NCI-H2171 (cell line): ENCODE measurements at regions not wholly inside any gene's neighbourhood (a gene's known extent, or its start where the extent isn't known, plus 50 kb on each side); places are given as distances from the start of the nearest gene placed in this dataset.
"Not testable (repeated sequence)": the region's sequence is repeated elsewhere in the genome, so short reads cannot be mapped to it uniquely, and the experiment has no call there.

Experiments used
- DNase-seq: peaks from one replicate; lab custom pipeline; 2025; lab: John Stamatoyannopoulos, UW

- no peak for DNase-seq
Observed at GRCh38 chrX:112577146-112577545, 102.6 kb downstream of the LHFPL1 start.

DNA sequence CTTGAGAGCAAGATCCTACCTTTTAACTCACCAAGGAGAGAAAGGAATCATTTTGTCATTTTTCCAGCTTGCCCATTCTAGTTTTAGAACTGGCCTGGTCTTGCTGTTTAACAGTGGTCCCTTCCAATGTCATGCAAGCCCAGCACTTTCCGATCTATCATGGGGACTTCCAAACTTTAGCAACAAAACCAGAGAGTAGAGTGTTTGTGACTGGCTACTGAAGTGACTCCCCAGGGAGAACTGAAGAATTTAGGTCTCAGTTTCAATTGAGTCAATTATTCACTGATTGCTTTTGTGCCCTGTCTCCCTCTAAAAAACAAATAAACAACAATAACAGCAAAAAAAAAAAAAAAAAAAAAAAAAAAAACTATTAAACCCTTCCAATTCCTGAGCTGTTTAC lies 108.3 kb downstream of the LHFPL1 start:
- no peak for DNase-seq

DNA sequence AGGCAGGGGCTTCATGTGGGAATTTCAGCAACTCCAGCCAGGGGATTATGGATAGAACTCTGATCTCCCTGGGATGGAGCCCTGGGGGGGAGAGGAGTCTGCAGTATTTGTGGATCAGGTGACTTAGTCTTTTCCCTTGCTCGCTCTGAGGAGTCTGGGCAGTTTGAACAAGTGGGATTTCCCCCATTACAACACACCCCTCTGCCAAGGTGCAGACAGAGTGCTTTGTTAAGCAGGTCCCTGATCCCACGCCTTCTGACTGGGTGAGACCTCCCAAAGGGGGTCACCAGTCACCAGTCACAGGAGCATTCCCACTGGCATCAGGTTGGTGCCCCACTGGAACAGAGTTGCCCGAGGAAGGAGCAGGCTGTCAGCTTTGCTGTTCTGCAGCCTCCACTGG lies 123.9 kb downstream of the LHFPL1 start:
- no peak for DNase-seq

DNA sequence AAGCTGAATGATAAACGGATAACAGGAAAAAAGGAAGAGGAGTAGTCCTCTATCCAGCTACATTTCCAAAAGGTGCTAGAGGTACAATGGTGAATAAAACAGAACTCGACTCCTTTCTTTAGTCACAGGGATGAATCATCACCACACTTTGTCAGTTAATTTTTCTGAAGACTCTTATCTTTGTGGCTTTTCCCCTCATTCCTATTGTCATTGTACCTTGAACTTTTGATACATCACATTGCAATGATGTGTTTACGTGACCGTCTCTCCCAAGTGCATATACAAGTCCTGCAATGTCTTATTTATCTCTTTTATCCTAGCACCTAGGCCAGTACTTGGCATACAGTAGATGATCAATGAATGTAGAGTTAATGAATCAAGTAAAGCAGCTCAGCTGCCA lies 134.7 kb downstream of the LHFPL1 start:
- no peak for DNase-seq

DNA sequence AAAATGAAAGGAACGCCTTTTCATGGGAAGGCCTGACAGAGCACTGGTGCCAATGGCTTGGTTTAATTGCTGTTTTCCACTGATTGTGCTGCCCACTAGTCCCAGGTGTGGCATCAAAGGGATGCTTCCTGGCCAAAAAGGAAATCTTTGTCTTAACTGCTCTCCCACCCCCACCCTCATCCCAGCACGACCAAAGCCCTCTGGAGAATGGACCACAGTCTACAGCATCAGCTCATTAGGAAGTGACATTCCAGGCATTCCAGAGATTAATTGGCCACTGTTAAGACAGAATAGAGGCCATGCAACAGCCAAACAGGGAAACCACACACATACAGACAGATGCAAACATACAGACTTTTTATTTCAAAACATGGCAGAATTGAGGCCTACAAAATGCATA lies 143.2 kb downstream of the LHFPL1 start:
- no peak for DNase-seq

DNA sequence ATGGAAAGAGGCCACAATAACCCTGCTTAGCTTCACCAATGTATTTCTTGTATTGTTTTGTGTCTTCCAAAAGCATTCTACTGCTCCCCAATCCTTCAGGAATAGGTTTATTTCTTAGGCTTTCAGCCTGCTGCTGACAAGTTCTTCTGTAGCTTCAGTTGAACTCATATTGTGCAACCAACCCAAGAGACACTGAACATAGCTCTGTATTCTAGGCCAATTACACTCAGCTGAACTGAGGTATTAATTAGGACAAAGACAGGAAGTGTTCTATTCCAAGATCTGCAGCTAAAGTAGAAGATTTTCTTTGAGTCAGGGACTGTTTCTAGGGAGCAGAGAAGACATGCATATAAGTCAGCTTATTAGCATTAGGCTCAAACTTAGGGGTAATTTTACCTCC lies 151.8 kb downstream of the LHFPL1 start:
- DNase-seq: no peak

GRCh38 chrX:112521676-112522075 lies 158.1 kb downstream of the LHFPL1 start:
- DNase-seq: no peak

DNA sequence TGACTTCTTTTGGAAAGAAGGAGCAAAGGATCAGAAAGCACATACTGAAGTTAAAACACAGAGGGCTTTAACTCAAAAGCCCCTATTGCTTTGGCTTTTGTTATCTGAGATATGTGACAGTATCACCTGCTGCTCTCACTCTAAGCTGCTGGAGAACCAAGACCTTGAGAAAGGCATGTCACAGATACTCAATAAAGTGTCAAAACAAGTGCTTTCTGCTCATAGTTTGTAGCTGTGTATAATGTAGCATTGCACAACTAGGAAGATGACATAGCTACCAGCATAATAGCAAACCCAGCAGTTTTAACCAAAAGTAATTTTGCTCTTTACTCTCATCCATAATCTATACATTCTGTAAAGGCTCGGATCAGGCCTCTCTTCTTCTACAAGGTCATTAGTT lies 159.6 kb downstream of the LHFPL1 start:
- DNase-seq: no peak

DNA sequence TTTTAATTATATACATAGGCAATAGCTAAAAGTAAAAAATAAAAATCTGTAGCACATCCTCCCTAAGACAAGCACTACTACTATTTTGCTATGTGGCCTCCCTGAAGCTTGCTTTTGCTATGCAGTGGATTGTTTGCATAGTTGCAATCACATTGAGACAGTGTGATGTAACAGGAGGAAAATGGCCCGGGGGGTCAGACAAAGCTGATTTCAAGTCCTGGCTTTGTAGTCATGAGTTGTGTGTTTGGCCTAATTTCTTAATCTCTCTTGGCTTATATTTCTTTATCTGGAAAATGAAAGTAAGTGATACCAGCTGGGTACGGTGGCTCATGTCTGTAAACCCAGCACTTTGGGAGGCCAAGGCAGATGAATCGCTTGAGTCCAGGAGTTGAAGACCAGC lies 166.6 kb downstream of the LHFPL1 start:
- no peak for DNase-seq

- DNase-seq: no peak
Observed at GRCh38 chrX:112512509-112512908, 167.2 kb downstream of the LHFPL1 start.

DNA sequence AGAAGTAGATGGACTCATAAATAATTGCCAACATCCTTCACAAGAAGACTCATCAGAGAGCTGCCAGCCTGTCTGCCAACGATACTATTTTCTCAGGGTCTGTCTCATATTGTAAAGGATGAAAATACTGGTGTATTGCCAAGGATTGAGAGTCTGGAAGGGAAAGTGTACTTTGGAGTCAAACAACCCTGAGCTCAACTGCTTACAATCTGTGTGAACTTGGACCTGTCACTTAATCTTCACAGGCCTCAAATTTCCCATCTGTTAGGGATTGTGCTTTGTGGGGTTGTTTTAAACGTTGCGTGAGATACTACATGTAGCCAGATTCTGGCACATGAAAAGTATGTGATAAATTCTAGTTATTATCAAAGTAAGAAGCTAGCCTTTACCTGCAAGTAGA lies 169.1 kb downstream of the LHFPL1 start:
- no peak for DNase-seq

- DNase-seq: no peak
Observed at GRCh38 chrX:112477653-112478052, 202.1 kb downstream of the LHFPL1 start.

DNA sequence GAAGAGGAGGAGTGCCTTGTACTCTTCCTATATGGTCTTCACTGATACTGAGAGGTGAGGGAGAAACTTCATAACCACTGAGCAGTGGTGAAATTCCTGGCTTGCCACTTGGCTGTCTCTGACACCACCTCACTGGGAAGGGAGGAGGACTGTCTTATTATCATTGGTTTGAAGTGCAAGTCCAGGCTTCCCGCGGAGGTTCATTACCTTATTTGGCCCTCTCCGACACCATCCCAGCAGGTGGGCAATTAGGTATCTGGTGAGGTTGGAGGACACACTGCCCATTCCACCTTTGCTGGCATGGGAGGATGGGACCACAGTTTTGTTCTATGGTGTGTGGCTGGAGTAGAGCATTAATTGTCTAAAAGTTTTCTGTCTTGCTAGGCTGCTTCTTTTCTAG lies 206.1 kb downstream of the LHFPL1 start:
- DNase-seq: no peak

- DNase-seq: no peak
Observed at GRCh38 chrX:112470551-112470950, 209.2 kb downstream of the LHFPL1 start.

- DNase-seq: peak; percentile 0
Observed at GRCh38 chrX:112461949-112462450, 217.7 kb downstream of the LHFPL1 start.

DNA sequence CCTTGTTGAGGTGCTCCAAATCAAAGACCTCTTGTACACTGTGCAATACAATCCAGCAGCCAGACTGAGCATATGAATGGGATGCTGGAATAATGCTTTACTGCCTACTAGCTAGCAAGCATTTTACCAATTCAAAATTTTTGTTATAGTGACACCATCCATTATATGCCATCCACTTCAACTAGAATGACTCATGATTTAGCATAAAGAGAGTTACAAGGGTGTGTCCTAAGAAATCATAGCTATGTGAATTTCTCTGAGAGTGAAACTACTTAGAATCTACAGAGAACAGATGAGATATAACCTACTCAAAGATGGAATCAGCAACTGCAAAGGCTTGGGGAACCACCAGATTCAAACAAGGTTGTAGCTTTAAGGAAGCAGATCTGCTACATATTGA lies 221.9 kb downstream of the LHFPL1 start:
- no peak for DNase-seq

DNA sequence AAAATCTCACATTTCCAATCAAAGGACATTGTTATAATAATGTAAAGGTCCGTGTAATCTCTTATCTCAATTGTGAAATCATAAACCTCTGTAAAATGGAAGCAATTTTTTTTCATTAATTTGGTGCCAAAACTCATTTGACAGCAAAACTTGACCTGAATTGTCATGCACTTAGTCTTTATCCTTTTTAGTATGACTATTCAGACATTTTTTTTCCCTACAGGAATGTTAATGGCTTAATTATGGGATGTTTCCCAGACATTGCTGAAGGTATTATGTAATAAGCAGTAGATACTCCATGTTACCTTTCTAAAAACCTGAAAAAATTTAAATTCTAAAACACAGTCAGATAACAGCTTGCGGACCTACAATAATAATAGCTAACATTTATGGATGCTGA lies 228.9 kb downstream of the LHFPL1 start:
- DNase-seq: no peak

DNA sequence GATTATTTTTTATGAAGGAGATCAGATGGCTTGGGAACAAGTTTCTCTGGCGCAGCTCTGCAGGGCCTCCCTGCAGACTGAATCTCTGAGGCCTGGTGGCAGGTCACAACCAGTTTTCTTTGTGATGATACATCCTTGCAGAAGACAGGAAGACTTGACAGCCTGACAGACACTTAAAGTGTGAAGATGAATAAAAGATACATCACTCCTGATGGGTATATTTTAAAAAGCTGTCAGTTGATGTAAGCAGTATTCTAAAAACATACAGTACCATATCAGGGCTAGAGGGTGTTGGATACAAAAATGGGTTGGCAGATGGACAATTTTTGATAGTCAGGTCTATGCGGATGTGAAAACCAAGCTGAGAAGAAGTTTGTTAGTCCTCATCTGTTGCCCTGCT lies 239.5 kb downstream of the LHFPL1 start:
- DNase-seq: no peak

DNA sequence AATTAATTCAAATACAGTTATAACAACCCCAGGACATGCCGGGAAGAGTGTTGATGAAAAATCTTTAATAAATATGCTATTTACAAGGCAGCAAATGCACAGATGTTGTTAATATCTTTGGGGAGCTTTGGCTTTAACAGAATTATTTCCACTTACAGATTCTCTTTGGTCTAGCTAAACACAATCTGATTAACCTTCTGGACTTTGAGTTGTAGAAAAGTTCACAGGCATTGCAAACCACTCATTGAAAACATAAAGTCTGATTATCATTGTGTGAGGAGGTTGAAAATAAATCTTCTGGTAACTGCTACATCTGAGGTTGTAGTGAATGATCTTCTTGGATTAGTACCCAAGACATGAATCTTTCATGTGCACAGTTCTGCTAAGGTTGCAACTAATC lies 255.6 kb downstream of the LHFPL1 start:
- no peak for DNase-seq

GRCh38 chrX:112391313-112391712 lies 288.4 kb downstream of the LHFPL1 start:
- no peak for DNase-seq

DNA sequence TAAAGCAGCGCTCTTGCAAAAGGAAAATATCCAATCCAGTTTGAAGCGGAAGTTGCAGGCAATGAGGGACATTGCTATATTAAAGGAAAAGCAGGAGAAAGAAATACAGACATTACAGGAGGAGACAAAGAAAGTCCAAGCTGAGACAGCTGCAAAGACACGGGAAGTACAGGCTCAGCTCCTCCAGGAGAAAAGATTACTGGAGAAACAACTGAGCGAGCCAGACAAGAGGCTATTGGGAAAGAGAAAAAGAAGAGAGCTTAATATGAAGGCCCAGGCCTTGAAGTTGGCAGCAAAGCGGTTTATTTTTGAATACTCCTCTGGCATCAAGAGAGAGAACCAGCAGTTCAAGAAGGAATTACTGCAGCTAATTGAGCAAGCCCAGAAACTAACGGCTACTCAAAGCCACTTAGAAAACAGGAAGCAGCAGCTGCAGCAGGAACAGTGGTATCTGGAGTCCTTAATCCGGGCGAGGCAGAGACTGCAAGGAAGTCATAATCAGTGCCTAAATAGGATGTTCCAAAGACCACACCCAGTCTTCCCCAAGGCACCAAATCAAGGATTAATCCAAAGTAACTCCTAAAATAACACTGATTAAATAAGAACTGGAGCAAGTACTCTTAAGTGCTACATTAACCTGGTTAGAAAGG lies 298.0 kb downstream of the LHFPL1 start:
- not testable (repeated sequence) for DNase-seq

DNA sequence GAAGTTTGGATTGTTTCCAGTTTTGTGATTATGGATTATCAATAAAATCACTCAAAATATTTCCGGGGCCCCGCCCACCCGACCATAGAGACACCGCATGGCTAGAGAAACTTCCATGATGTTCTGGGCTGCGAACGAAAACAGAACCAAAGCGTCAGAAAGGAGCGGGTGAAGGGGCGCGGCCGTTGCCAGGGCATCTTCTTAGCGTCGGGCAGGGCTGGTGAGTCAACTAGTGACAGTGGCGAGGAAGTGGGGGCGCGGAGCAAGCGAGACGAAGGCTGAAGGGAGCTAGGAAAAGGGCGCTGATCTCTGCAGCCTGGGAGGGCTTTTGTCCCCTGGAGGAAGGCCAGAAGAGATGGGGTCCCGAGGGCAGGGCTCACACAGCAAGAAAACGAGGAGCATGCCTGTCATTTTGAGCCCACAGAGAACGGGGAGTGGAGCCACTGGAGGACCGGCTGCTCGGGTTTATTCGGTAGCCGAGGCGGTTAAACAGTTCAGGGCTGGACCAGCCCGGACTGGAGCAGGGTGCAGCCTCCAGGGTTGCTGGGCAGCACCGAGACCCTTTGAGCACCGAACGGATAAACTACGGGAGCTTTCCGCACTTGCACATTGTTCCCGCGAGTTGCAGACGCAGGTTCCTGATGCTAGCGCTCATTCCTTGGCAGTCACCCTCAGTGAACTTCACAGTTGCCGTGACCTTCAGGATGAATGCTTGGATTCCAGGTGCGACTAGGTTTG lies 298.1 kb upstream of the TRPC5 start:
- DNase-seq: no peak

DNA sequence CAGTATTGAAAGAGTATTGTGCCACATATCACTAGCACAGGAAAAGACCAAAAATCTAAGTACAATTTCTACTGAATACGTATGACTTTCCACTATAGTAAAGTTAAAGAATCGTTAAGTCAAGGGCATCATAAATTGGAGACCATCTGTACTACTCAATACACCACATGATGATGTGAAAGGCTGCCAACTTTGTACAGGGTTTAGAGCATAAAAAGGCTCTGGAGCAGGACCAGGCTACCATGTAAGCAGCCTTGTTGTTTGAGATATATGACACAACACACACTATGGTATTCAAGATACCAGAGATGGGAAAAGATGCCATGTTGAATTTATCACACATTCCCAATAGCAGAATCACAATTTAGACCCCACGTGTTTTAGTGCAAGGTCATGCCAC lies 294.9 kb upstream of the TRPC5 start:
- DNase-seq: no peak

- no peak for DNase-seq
Observed at GRCh38 chrX:112368371-112368770, 285.8 kb upstream of the TRPC5 start.
